ENCODE measurements at regions not wholly inside any gene's neighbourhood (a gene's known extent, or its start where the extent isn't known, plus 50 kb on each side); places are given as distances from the start of the nearest gene placed in this dataset.
"Not testable (repeated sequence)": the region's sequence is repeated elsewhere in the genome, so short reads cannot be mapped to it uniquely, and the experiment has no call there.

GRCh38 chr10:78338717-78339116 is 305.1 kb downstream of the RPS24 start:
- H3K27me3 ChIP-seq, result no peaks in the 10 kb centered on the region
- no peak for TF ChIP-seq CTCF (IDR thresholded peaks at IDR 0.05)
- no peak for TF ChIP-seq POLR2A (IDR thresholded peaks at IDR 0.05)
- intact Hi-C loops (cut with DNase I), result no loop called here
- H3K4me3 ChIP-seq, result no peak overlapping the region
- H3K4me1 ChIP-seq, result peaks cover 0 to 12% (median 0%) of the 10 kb centered on the region in 4 donors
- 83% methylated on average over 4 of the region's 4 CpGs for WGBS (ENCODE audit: insufficient coverage, low coverage, low lambda C conversion rate, missing lambda C conversion rate)
- no peaks in the 10 kb centered on the region for H3K9me3 ChIP-seq
- no peaks in the 10 kb centered on the region for H3K36me3 ChIP-seq
- H3K27ac ChIP-seq, result no peak overlapping the region
- peak in 1 of 3 donors; percentile 15 for DNase-seq
- no peak for ATAC-seq

- Histone ChIP-seq H3K9me3 (no peaks in the 10 kb centered on the region), H3K36me3 (no peaks in the 10 kb centered on the region), H3K27me3 (no peaks in the 10 kb centered on the region), H3K27ac (no peak overlapping the region), H3K4me3 (no peak overlapping the region), H3K4me1 (peaks cover 0 to 12% (median 0%) of the 10 kb centered on the region in 4 donors)
- intact Hi-C loops (cut with DNase I), result no loop called here
- ATAC-seq (no peak), DNase-seq (peak in 1 of 3 donors; percentile 32)
- TF ChIP-seq CTCF (IDR thresholded peaks at IDR 0.05) (no peak), POLR2A (IDR thresholded peaks at IDR 0.05) (no peak)
- 32% methylated on average over 4 of the region's 4 CpGs for WGBS (ENCODE audit: insufficient coverage, low coverage, low lambda C conversion rate, missing lambda C conversion rate)
These were observed 305.6 kb downstream of the RPS24 start for GRCh38 chr10:78339251-78339650.

GRCh38 chr10:78341953-78342614 is 308.4 kb downstream of the RPS24 start:
- H3K27me3 ChIP-seq, result no peaks in the 10 kb centered on the region
- H3K27ac ChIP-seq, result no peak overlapping the region
- ATAC-seq, result no peak
- no peaks in the 10 kb centered on the region for H3K4me1 ChIP-seq
- peak in 1 of 3 donors; percentile 11 for DNase-seq
- intact Hi-C loops (cut with DNase I), result no loop called here
- TF ChIP-seq POLR2A (IDR thresholded peaks at IDR 0.05) (no peak), CTCF (IDR thresholded peaks at IDR 0.05) (no peak)
- no peaks in the 10 kb centered on the region for H3K36me3 ChIP-seq
- H3K9me3 ChIP-seq, result no peaks in the 10 kb centered on the region
- 79% methylated on average over 5 of the region's 8 CpGs for WGBS (ENCODE audit: insufficient coverage, low coverage, low lambda C conversion rate, missing lambda C conversion rate)
- H3K4me3 ChIP-seq, result no peak overlapping the region

- H3K9me3 ChIP-seq, result no peaks in the 10 kb centered on the region
- DNase-seq, result peak in 1 of 3 donors; percentile 25
- 80% methylated on average over 5 of the region's 11 CpGs for WGBS (ENCODE audit: insufficient coverage, low coverage, low lambda C conversion rate, missing lambda C conversion rate)
- no peaks in the 10 kb centered on the region for H3K27me3 ChIP-seq
- no peak for ATAC-seq
- H3K4me1 ChIP-seq, result no peaks in the 10 kb centered on the region
- no peak overlapping the region for H3K27ac ChIP-seq
- no peak for TF ChIP-seq CTCF (IDR thresholded peaks at IDR 0.05)
- no peak for TF ChIP-seq POLR2A (IDR thresholded peaks at IDR 0.05)
- H3K4me3 ChIP-seq, result no peak overlapping the region
- intact Hi-C loops (cut with DNase I), result no loop called here
- H3K36me3 ChIP-seq, result no peaks in the 10 kb centered on the region
These were observed 309.4 kb downstream of the RPS24 start for GRCh38 chr10:78342827-78343653.

GRCh38 chr10:78344257-78344656 is 310.6 kb downstream of the RPS24 start:
- WGBS (ENCODE audit: insufficient coverage, low coverage, low lambda C conversion rate, missing lambda C conversion rate), result 85% methylated on average over 8 of the region's 8 CpGs
- DNase-seq; H3K4me3 ChIP-seq; H3K27ac ChIP-seq; intact Hi-C loops (cut with DNase I); ATAC-seq; H3K36me3 ChIP-seq; H3K9me3 ChIP-seq; H3K27me3 ChIP-seq; H3K4me1 ChIP-seq: not testable (repeated sequence)

GRCh38 chr10:78345515-78345914 is 311.9 kb downstream of the RPS24 start:
- DNase-seq, result peak in 1 of 3 donors; percentile 8
- WGBS (ENCODE audit: insufficient coverage, low coverage, low lambda C conversion rate, missing lambda C conversion rate), result 77% methylated on average over 3 of the region's 3 CpGs
- ATAC-seq; H3K36me3 ChIP-seq; H3K4me3 ChIP-seq; H3K27me3 ChIP-seq; H3K9me3 ChIP-seq; H3K27ac ChIP-seq; intact Hi-C loops (cut with DNase I): not testable (repeated sequence)
- H3K4me1 ChIP-seq, result peaks cover 0 to 10% (median 0%) of the 10 kb centered on the region in 4 donors

Data from right lobe of liver (tissue), 6 donors.